ENCODE measurements at regions not wholly inside any gene's neighbourhood (a gene's known extent, or its start where the extent isn't known, plus 50 kb on each side); places are given as distances from the start of the nearest gene placed in this dataset.

- DNase-seq, result no peak
Observed at GRCh38 chr3:88209356-88209755, 59.6 kb downstream of the C3orf38 start.

- DNase-seq, result no peak
Observed at GRCh38 chr3:88211096-88211890, 61.5 kb downstream of the C3orf38 start.

GRCh38 chr3:88219138-88219792 lies 69.5 kb downstream of the C3orf38 start:
- peak; percentile 66 for DNase-seq

GRCh38 chr3:88220126-88220525 lies 70.4 kb downstream of the C3orf38 start:
- no peak for DNase-seq

- DNase-seq, result no peak
Observed at GRCh38 chr3:88221726-88222125, 72.0 kb downstream of the C3orf38 start.

- DNase-seq, result no peak
Observed at GRCh38 chr3:88222343-88222742, 72.6 kb downstream of the C3orf38 start.

GRCh38 chr3:88225326-88226008 lies 75.7 kb downstream of the C3orf38 start:
- no peak for DNase-seq

GRCh38 chr3:88226910-88227309 lies 77.2 kb downstream of the C3orf38 start:
- no peak for DNase-seq

- DNase-seq, result no peak
Observed at GRCh38 chr3:88230638-88231037, 80.9 kb downstream of the C3orf38 start.

- no peak for DNase-seq
Observed at GRCh38 chr3:88231207-88231606, 81.4 kb downstream of the C3orf38 start.

GRCh38 chr3:88231632-88232031 lies 81.9 kb downstream of the C3orf38 start:
- DNase-seq, result no peak

GRCh38 chr3:88235102-88235501 lies 85.3 kb downstream of the C3orf38 start:
- no peak for DNase-seq

- DNase-seq, result no peak
Observed at GRCh38 chr3:88239870-88240269, 90.1 kb downstream of the C3orf38 start.

GRCh38 chr3:88248658-88249057 lies 98.9 kb downstream of the C3orf38 start:
- no peak for DNase-seq

GRCh38 chr3:88259045-88259444 lies 109.3 kb downstream of the C3orf38 start:
- DNase-seq, result no peak

- DNase-seq, result no peak
Observed at GRCh38 chr3:88262527-88262926, 112.8 kb downstream of the C3orf38 start.

GRCh38 chr3:88263417-88264100 lies 113.8 kb downstream of the C3orf38 start:
- peak; percentile 95 for DNase-seq

- no peak for DNase-seq
Observed at GRCh38 chr3:88267441-88267840, 117.7 kb downstream of the C3orf38 start.

GRCh38 chr3:88267847-88268246 lies 118.1 kb downstream of the C3orf38 start:
- peak; percentile 49 for DNase-seq

GRCh38 chr3:88280326-88280725 lies 130.6 kb downstream of the C3orf38 start:
- DNase-seq, result no peak

- no peak for DNase-seq
Observed at GRCh38 chr3:88282528-88283241, 132.9 kb downstream of the C3orf38 start.

GRCh38 chr3:88283242-88283592 lies 133.5 kb downstream of the C3orf38 start:
- no peak for DNase-seq

GRCh38 chr3:88291486-88291885 lies 141.7 kb downstream of the C3orf38 start:
- DNase-seq, result no peak
